ENCODE measurements at regions not wholly inside any gene's neighbourhood (a gene's known extent, or its start where the extent isn't known, plus 50 kb on each side); places are given as distances from the start of the nearest gene placed in this dataset.

DNA sequence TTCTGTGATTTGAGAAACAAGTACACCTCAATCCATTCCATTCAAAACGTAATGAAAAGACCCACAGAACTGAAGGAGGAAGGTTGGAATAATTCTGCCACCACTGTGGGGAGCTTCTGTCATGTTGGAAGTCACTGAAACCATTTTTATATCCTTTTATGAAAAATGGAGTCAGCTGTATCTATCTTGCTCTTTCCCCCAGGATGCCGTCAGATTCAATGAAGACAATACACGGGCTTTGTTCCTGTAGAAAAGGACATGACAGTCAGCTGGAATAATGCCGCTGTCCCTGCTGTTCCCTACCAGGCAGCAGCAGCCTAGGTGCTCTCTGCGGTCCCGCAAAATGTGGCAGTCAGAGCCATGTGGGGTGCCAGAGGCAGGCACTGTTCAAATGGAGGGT, 52.5 kb upstream of the APCDD1 start:
- DNase-seq (ENCODE audit: low read depth), result no peak
- H3K4me3 ChIP-seq (ENCODE audit: low read depth, low read length), result no peak overlapping the region
- TF ChIP-seq CTCF (IDR thresholded peaks at IDR 0.05; ENCODE audit: insufficient read depth, low read depth, low read length, missing control alignments), result no peak

- no peak overlapping the region for H3K4me3 ChIP-seq (ENCODE audit: low read depth, low read length)
- DNase-seq (ENCODE audit: low read depth), result no peak
- TF ChIP-seq CTCF (IDR thresholded peaks at IDR 0.05; ENCODE audit: insufficient read depth, low read depth, low read length, missing control alignments), result no peak
Measured at GRCh38 chr18:10402871-10403559, 51.4 kb upstream of the APCDD1 start.

DNA sequence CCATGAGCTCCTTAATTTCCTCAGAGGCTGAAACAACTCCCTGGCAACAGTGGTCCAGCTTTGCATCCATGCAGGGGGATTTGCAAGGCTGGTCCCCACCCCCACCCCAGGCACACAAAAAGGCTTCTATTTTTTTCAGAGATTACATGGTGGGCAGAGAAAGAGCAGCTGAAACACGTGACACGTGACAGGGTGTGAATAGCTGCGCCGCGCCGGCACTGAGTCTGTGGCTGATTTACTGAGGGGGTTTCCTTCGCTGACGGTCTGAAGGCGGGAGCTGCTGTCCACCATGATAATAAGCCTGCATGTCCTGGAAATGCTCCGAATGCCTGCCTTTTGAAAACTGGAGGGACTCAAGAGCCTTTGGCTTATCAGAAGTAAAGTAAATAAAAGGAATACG, 50.7 kb upstream of the APCDD1 start:
- TF ChIP-seq CTCF (IDR thresholded peaks at IDR 0.05; ENCODE audit: insufficient read depth, low read depth, low read length, missing control alignments), result no peak
- no peak overlapping the region for H3K4me3 ChIP-seq (ENCODE audit: low read depth, low read length)
- DNase-seq (ENCODE audit: low read depth), result no peak

- TF ChIP-seq CTCF (IDR thresholded peaks at IDR 0.05; ENCODE audit: insufficient read depth, low read depth, low read length, missing control alignments), result no peak
- DNase-seq (ENCODE audit: low read depth), result no peak
- H3K4me3 ChIP-seq (ENCODE audit: low read depth, low read length), result no peak overlapping the region
Measured at GRCh38 chr18:10404168-10404567, 50.3 kb upstream of the APCDD1 start.
